K562 (cell line): ENCODE measurements at regions not wholly inside any gene's neighbourhood (a gene's known extent, or its start where the extent isn't known, plus 50 kb on each side); places are given as distances from the start of the nearest gene placed in this dataset.

Experiments
- JUN ChIP-seq, 2 experiments: sonication (generic) in 1 of 2; formaldehyde crosslinking in 1 of 2; IDR thresholded peaks; 2 replicates each; pipeline versions ENCODE4 v1.6.1 to v1.8.0; 2012 to 2022; ENCODE audit warnings: borderline replicate concordance in 2 of 2, mild to moderate bottlenecking in 2 of 2, improper control_type of control experiment in 1 of 2, low read depth in 1 of 2, low read length in 1 of 2, missing genetic modification reagents in 1 of 2
- XRCC3 ChIP-seq: fragments of 450-650 bp; IDR thresholded peaks from 2 replicates; pipeline ENCODE4 v1.6.1; 2017; ENCODE audit warnings: mild to moderate bottlenecking, moderate library complexity
- ZBTB8A ChIP-seq: fragments of 450-650 bp; IDR thresholded peaks from 2 replicates; pipeline ENCODE4 v1.6.1; 2018; ENCODE audit warnings: mild to moderate bottlenecking, moderate library complexity; ENCODE audit not compliant: partially characterized antibody

GRCh38 chr13:60931858-60932546 lies 483.6 kb downstream of the PCDH20 start:
- no peak for TF ChIP-seq ZBTB8A
- no peak for TF ChIP-seq JUN (IDR thresholded peaks at IDR 0.05; ENCODE audit: borderline replicate concordance, low read depth, low read length)
- no peak for TF ChIP-seq JUN (CRISPR knock-in tag; IDR thresholded peaks at IDR 0.05; ENCODE audit: borderline replicate concordance)
- no peak for TF ChIP-seq XRCC3
